NCI-H1092 treated with DMSO at 0.1 percent for 48 hours (cell line): ENCODE measurements at regions not wholly inside any gene's neighbourhood (a gene's known extent, or its start where the extent isn't known, plus 50 kb on each side); places are given as distances from the start of the nearest gene placed in this dataset.

Experiments used
- DNase-seq: peaks from one replicate; lab custom pipeline; 2025; lab: John Stamatoyannopoulos, UW

GRCh38 chr13:99123101-99124045, 77.3 kb upstream of the UBAC2 start:
- no peak for DNase-seq

- no peak for DNase-seq
These were observed 76.6 kb upstream of the UBAC2 start for GRCh38 chr13:99124046-99124400.

GRCh38 chr13:99124794-99125316, 75.8 kb upstream of the UBAC2 start:
- DNase-seq: no peak

GRCh38 chr13:99125326-99125915, 75.2 kb upstream of the UBAC2 start:
- DNase-seq: no peak

GRCh38 chr13:99126821-99127220, 73.8 kb upstream of the UBAC2 start:
- no peak for DNase-seq

GRCh38 chr13:99129050-99129449, 71.6 kb upstream of the UBAC2 start:
- no peak for DNase-seq

- no peak for DNase-seq
These were observed 70.7 kb upstream of the UBAC2 start for GRCh38 chr13:99129951-99130350.

- DNase-seq: no peak
These were observed 69.2 kb upstream of the UBAC2 start for GRCh38 chr13:99131410-99131809.

GRCh38 chr13:99132295-99132835, 68.3 kb upstream of the UBAC2 start:
- no peak for DNase-seq

GRCh38 chr13:99133230-99133629, 67.4 kb upstream of the UBAC2 start:
- no peak for DNase-seq

GRCh38 chr13:99133848-99134247, 66.8 kb upstream of the UBAC2 start:
- DNase-seq: no peak

- DNase-seq: no peak
These were observed 65.1 kb upstream of the UBAC2 start for GRCh38 chr13:99135591-99135990.

GRCh38 chr13:99136427-99136954, 64.2 kb upstream of the UBAC2 start:
- DNase-seq: no peak

GRCh38 chr13:99140831-99141230, 59.8 kb upstream of the UBAC2 start:
- no peak for DNase-seq

GRCh38 chr13:99143904-99144303, 56.8 kb upstream of the UBAC2 start:
- no peak for DNase-seq

GRCh38 chr13:99144306-99144705, 56.3 kb upstream of the UBAC2 start:
- DNase-seq: no peak

GRCh38 chr13:99145461-99145860, 55.2 kb upstream of the UBAC2 start:
- no peak for DNase-seq

GRCh38 chr13:99150575-99151361, 49.9 kb upstream of the UBAC2 start:
- no peak for DNase-seq
